ENCODE measurements at regions not wholly inside any gene's neighbourhood (a gene's known extent, or its start where the extent isn't known, plus 50 kb on each side); places are given as distances from the start of the nearest gene placed in this dataset.

DNA sequence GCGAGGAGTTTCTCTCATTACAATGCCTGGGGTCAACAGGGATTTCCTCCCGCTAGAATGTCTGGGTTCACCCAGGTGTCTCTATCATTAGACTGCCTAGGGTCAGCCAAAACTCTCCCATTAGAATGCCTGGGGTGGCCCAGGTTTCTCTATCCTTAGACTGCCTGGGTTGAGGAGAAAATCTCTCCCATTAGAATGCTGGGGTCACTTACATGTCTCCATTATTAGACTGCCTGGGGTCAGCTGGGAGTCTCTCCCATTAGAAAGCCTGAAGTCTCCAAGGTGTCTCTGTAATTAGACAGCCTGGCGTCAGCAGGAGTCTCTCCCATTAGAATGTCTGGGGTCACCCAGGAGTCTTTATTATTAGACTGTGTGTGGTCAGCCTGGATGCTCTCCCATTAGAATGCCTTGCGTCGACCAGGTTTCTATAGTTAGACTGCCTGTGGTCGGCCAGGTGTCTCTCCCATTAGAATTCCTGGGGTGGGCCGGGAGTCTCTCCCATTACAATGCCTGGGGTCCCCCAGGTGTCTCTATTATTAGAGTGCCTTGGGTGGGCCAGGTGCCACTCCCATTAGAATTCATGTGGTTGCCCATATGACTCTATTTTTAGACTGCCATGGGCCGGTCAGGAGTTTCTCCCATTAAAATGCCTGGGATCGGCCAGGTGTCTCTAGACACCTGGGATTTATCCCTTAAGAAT is 2272.1 kb downstream of the TP53TG3F start:
- Mint-ChIP-seq H3K4me1 (no peaks in the 10 kb centered on the region), H3K9me3 (peaks cover 6 to 23% of the 10 kb centered on the region in 2 donors), H3K4me3 (no peak overlapping the region), H3K27me3 (ENCODE audit: low read depth in 2 of 2) (no peaks in the 10 kb centered on the region), H3K36me3 (peaks cover 40% of the 10 kb centered on the region), H3K27ac (no peak overlapping the region)
- no peak overlapping the region for H3K27ac ChIP-seq (ENCODE audit: low read length)
- 81% methylated on average over 9 of the region's 9 CpGs for WGBS (ENCODE audit: insufficient coverage)
- no peaks in the 10 kb centered on the region for H3K27me3 ChIP-seq (ENCODE audit: control insufficient read depth, insufficient read depth, low read length)
- TF ChIP-seq, protein P1, sequence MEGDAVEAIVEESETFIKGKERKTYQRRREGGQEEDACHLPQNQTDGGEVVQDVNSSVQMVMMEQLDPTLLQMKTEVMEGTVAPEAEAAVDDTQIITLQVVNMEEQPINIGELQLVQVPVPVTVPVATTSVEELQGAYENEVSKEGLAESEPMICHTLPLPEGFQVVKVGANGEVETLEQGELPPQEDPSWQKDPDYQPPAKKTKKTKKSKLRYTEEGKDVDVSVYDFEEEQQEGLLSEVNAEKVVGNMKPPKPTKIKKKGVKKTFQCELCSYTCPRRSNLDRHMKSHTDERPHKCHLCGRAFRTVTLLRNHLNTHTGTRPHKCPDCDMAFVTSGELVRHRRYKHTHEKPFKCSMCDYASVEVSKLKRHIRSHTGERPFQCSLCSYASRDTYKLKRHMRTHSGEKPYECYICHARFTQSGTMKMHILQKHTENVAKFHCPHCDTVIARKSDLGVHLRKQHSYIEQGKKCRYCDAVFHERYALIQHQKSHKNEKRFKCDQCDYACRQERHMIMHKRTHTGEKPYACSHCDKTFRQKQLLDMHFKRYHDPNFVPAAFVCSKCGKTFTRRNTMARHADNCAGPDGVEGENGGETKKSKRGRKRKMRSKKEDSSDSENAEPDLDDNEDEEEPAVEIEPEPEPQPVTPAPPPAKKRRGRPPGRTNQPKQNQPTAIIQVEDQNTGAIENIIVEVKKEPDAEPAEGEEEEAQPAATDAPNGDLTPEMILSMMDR (IDR thresholded peaks at IDR 0.05), result no peak
- H3K4me3 ChIP-seq (ENCODE audit: low read length), result no peak overlapping the region
- peaks cover 79% of the 10 kb centered on the region for H3K9me3 ChIP-seq (ENCODE audit: control insufficient read depth, insufficient read depth, low read length)
- H3K4me1 ChIP-seq (ENCODE audit: control insufficient read depth, insufficient read depth, low read length), result no peaks in the 10 kb centered on the region
- intact Hi-C loops (cut with micrococcal nuclease), result no loop called here
- ATAC-seq (no peak), DNase-seq (no peak)
- H3K36me3 ChIP-seq (ENCODE audit: control insufficient read depth, insufficient read depth, low read length), result no peaks in the 10 kb centered on the region

DNA sequence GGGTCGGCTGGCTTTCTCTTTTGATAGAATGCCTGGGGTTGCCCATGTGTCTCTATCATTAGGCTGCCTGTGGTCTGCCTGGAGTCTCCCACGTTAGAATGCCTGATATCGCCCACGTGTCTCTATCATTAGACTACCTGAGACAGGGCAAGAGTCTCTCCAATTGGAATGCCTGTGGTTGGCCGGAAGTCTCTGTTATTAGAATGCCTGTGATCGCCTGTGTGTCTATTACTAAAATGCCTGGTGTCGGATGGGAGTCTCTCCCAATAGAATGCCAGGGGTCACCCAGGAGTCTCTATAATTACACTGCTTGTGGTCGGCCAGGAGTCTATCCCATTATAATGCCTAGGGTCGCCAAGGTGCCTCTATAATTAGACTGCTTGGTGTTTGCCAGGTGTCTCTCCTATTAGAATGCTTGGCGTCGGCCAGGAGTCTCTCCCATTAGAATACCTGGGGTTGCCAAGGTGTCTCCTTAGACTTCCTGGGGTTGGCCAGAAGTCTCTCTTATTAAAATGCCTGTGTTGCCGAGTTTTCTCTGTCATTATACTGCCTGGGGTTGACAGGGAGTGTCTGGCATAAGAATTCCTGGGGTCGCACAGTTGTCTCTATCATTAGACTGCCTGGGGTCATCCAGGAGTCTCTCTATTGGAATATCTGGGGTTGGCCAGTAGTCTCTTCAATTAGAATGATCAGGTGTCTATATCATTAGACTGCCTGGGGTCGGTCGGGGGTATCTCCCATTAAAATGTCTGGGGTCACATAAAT is 2272.8 kb downstream of the TP53TG3F start:
- H3K4me1 Mint-ChIP-seq, result no peaks in the 10 kb centered on the region
- H3K4me1 ChIP-seq (ENCODE audit: control insufficient read depth, insufficient read depth, low read length), result no peaks in the 10 kb centered on the region
- H3K36me3 ChIP-seq (ENCODE audit: control insufficient read depth, insufficient read depth, low read length), result no peaks in the 10 kb centered on the region
- peaks cover 41% of the 10 kb centered on the region for H3K36me3 Mint-ChIP-seq
- ATAC-seq, result no peak
- H3K9me3 ChIP-seq (ENCODE audit: control insufficient read depth, insufficient read depth, low read length), result peaks cover 73% of the 10 kb centered on the region
- WGBS (ENCODE audit: insufficient coverage), result 76% methylated on average over 15 of the region's 15 CpGs
- TF ChIP-seq, protein P1 (IDR thresholded peaks at IDR 0.05), result no peak
- DNase-seq, result no peak
- H3K27me3 Mint-ChIP-seq (ENCODE audit: low read depth in 2 of 2), result no peaks in the 10 kb centered on the region
- no peaks in the 10 kb centered on the region for H3K27me3 ChIP-seq (ENCODE audit: control insufficient read depth, insufficient read depth, low read length)
- peaks cover 7 to 21% of the 10 kb centered on the region in 2 donors for H3K9me3 Mint-ChIP-seq
- H3K4me3 Mint-ChIP-seq, result no peak overlapping the region
- H3K27ac ChIP-seq (ENCODE audit: low read length), result no peak overlapping the region
- H3K27ac Mint-ChIP-seq, result no peak overlapping the region
- no peak overlapping the region for H3K4me3 ChIP-seq (ENCODE audit: low read length)
- intact Hi-C loops (cut with micrococcal nuclease), result no loop called here

DNA sequence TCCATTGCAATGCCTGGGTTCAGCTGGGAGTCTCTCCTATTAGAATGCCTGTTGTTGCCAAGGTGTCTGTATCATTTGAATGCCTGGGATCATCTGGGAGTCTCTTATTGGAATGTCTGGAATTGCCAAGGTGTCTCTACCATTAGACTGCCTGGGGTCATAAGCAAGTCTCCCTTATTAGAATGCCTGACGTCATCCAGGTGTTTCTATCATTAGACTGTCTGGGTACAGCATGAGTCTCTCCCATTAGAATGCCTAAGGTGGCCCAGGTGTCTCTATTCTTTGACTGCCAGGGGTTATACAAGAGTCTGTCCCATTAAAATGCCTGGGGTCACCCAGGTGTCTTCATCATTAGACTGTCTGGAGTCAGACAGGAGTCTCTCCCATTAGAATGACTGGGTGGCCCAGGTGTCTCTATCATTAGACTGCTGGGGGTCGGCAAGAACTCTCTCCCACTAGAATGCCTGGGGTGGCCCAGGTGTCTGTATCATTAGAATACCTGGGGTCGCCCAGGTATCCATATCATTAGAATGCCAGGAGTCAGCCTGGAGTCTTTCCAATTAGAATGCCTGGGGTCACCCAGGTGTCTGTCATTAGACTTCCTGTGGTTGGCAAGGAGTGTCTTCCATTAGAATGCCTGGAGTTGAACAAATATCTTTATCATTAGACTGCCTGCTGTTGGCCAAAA is 2274.0 kb downstream of the TP53TG3F start:
- Mint-ChIP-seq H3K27me3 (ENCODE audit: low read depth in 2 of 2) (no peaks in the 10 kb centered on the region), H3K4me1 (no peaks in the 10 kb centered on the region), H3K27ac (no peak overlapping the region), H3K4me3 (no peak overlapping the region), H3K9me3 (peaks cover 16 to 31% of the 10 kb centered on the region in 2 donors), H3K36me3 (peaks cover 44% of the 10 kb centered on the region)
- intact Hi-C loops (cut with micrococcal nuclease), result no loop called here
- Histone ChIP-seq H3K4me3 (ENCODE audit: low read length) (no peak overlapping the region), H3K9me3 (ENCODE audit: control insufficient read depth, insufficient read depth, low read length) (peaks cover 68% of the 10 kb centered on the region), H3K27ac (ENCODE audit: low read length) (no peak overlapping the region), H3K36me3 (ENCODE audit: control insufficient read depth, insufficient read depth, low read length) (no peaks in the 10 kb centered on the region), H3K4me1 (ENCODE audit: control insufficient read depth, insufficient read depth, low read length) (no peaks in the 10 kb centered on the region), H3K27me3 (ENCODE audit: control insufficient read depth, insufficient read depth, low read length) (no peaks in the 10 kb centered on the region)
- DNase-seq (no peak), ATAC-seq (no peak)
- 35% methylated on average over 3 of the region's 3 CpGs for WGBS (ENCODE audit: insufficient coverage)
- TF ChIP-seq, protein P1 (IDR thresholded peaks at IDR 0.05), result no peak

Data from natural killer cell (primary cell).